Cerebellar cortex (tissue), 1 donor: ENCODE measurements at regions not wholly inside any gene's neighbourhood (a gene's known extent, or its start where the extent isn't known, plus 50 kb on each side); places are given as distances from the start of the nearest gene placed in this dataset.

Experiments
- DNase-seq: peaks from one replicate; pipeline ENCODE4 v3.0.0-alpha.2; 2015; ENCODE audit warnings: low spot score

GRCh38 chr2:216553482-216554240 is 55.0 kb downstream of the RPL37A start:
- peak; percentile 74 for DNase-seq

DNA sequence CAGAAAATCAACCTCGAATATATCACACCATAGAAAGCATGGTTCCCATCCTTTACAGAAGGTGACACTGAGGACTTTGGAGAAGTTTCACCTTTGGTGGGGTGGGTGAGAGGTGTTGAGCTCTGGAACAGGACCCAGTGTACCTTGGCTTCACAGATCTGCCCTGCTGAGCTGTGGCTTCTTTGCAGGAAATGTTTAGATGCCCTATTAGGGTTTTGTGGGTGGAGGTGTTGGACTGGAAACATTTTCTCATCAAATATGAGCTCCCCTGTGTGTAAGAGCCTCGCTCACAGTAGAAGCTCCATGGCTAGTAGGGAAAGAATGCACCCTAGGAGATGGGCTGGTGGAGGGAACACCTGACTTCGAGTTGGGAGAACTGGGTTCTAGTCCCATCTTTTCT is 55.6 kb downstream of the RPL37A start:
- DNase-seq = no peak

DNA sequence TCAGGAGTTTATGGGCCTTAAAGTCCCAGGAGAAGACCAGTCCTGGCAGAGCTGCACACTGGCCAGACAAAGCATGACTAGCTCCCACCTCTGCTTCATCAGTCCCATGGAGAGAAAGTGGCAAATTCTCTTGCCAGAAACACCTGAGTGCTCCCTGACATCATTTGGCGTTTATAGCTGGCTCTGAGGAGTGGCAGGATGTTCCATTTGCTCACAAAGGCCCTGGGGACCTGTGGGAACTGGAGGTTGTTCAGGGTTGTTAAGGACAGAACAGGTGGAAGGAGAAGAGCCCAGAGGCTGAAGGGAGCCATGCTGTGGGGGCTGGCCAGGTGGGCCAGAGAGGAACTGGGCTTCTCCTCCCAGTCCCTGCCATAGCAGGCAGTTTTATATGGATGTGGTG is 56.1 kb downstream of the RPL37A start:
- peak; percentile 48 for DNase-seq

DNA sequence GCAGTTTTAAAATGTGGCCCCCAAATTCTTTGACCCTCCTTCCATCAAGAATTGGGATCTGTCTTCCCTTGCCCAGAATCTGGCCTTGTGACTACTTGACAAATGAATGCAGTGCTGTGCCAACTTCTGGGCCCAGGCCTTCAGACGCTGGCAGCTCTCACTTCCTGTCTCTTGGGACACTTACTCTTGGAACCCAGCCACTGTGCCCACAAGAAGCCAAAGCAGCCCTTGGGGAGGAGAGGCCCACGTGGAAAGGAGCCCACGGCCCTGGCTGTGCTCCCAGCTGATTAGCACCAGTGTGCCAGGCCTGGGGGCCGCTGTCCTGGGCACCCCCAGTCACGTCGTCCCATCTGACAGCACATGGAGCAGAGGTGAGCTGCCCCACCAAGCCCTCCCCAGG is 56.6 kb downstream of the RPL37A start:
- DNase-seq = peak; percentile 51

- no peak for DNase-seq
These were observed 57.6 kb downstream of the RPL37A start for GRCh38 chr2:216556202-216556601.

DNA sequence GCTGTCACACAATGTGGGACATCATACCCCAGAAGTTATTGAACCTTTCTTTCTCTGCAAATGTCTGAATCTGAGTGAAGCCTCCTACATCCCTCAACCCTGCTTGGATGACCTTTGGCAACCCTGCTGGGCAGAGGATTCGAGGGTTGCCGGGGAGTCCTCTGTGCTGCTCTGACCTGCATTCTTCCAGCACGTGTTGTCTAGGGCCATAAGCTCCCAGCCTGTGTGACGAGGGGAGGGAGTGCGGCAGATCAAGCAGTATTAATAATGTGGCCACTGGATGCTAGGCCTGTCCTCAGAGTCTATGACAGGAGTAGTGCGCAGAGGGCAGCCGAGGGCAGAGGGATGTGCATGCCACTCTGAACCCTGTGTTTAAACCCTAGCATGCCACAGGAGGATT is 58.8 kb downstream of the RPL37A start:
- DNase-seq = no peak

GRCh38 chr2:216557820-216558219 is 59.2 kb downstream of the RPL37A start:
- DNase-seq = no peak

DNA sequence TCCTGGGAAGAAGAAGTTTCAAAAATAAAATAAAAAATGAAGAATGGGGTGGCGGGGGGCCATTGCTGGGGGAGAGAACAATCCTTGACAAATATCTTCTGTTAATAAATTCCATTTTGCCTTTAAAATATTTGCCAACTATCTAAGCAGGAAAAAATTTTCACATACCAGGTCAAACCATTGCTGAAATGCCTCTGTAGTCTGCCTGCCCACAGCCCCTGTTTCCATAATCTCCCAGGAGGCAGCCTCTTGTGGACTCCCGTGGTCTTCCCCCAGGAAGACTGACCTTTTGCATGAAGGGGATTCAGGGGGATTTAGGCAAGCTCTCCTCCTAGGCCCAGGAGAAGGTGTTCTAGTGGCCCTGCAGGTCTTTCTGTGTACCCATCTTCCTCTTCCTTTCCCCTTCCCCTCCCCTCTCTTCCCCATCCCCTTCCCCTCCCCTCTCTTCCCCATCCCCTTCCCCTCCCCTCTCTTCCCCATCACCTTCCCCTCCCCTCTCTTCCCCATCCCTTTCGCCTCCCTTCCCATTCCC is 61.0 kb downstream of the RPL37A start:
- DNase-seq = no peak

DNA sequence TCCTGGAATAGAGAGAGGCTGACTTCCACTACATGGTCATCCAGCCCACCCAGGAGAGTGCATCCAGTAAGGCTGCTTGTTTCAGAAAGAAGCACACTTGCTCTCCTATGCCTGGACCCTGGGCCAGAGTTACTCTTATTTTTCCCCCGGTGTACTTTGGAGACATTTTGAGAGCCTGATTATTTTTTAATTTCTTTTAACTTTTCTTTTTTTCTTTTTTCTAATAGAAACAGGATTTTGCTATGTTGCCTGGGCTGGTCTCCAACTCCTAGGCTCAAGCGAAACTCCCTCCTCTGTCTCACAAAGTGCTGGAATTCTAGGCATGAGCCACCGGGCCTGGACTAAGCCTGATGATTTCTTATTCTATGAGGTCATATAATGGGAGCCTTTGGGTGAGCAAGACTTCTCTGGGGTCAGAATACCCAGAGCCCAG is 62.2 kb downstream of the RPL37A start:
- DNase-seq = no peak

DNA sequence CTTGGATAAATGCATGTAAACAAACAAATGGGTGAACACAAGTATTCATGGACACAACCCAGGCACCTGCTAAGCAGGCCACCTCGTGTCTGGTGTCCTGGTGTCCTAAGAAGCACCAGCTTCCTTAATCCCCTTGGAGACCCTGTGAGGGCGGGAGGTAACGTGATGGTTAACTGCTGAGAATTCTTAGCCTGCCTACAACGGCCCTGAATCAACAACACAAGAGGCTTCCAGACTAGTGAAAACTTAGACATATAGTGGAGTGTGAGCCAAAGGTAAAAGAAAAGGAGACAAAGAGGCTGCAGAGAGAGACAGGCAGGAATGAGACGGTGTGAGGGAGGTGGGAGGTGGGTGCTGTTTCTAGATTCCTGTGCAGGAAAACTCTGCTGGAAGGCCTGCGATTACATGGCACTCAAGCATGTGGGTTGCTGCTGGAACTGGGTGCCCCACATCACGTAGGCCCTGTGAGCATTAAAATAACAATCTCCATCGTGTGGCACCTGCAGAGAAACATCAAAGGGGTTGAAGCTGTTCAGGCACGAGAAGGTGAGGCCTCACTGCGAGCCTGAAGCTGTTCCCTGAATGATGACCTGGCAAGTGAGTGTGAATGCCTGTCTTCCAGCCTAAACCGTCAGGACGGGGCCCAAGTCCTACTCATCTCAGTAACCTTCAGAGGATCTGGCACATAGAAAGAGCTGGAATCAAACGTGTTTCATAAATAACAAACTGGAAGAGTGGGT is 64.2 kb downstream of the RPL37A start:
- no peak for DNase-seq

- no peak for DNase-seq
These were observed 65.0 kb downstream of the RPL37A start for GRCh38 chr2:216563646-216564045.

- no peak for DNase-seq
These were observed 66.0 kb downstream of the RPL37A start for GRCh38 chr2:216564611-216565010.

DNA sequence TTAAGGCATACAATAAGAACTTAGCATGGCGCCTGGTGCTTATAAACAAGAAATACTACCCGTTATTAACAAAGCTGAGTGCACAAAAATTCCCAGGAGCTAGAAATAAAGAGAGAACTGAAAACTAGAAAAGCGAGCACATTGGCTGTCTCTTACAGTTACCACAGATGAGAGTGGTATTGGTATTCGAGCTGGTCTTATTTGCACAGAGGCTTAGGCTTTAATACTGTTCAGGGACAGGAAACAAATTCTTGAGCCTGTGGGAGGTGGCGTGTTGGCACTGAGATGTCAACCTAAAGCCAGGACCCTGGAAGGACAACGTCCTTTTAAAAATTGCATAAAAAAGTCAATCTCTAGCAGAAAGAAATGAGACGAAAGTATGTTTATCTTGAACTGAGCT is 67.3 kb upstream of the IGFBP2 start:
- no peak for DNase-seq

DNA sequence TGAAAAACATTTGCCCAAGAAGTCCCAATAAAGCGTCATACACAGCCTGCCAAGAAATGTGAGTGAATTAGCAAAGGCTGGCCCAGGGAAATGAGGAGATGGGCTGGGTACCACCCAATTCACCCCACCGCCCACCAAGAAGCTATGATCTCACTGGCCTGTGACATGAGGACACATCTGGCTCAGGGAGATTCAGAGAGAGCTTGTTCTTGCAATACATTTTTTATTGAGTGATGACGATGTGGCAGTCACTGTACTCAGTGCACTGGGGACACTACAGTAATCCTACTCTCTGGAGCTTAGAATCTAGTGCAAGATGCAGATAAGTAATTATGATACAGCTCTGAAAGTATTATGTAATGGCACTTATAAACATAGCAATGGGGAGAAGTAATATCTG is 64.6 kb upstream of the IGFBP2 start:
- no peak for DNase-seq

DNA sequence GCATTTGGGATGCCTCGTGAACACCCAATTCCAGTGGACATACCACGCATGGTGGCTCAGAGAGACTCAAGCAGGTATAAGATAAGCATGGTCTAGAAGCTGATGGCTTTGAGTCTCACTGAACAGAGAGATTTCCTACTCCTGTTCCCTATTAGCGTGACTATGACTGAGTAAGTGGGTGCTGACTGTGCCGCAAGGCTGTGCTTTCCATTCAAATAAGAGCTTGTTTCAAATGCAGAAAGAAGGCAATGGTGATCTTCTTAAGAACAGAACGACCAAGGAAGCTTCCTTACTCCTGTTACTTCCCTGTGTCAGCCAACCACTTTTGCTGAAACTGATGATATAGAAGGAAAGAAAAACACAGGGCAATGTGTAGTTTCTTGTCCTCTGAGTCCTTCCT is 63.5 kb upstream of the IGFBP2 start:
- DNase-seq = no peak

DNA sequence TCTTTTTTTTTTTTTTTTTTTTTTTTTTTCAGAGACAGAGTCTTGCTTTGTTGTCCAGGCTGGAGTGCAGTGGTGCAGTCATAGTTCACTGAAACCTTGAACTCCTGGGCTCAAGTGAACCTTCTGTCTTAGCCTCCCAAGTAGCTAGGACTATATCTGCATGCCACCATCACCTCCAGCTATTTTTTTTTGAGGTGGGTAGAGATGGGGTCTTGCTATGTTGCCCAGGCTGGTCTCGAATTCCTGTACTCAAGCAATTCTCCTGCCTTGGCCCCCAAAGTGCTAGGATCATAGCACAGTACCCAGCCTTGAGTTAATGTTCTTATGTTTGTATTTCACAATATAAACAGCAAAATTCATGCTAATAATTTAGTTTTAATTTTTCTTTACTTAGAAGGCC is 62.9 kb upstream of the IGFBP2 start:
- no peak for DNase-seq

DNA sequence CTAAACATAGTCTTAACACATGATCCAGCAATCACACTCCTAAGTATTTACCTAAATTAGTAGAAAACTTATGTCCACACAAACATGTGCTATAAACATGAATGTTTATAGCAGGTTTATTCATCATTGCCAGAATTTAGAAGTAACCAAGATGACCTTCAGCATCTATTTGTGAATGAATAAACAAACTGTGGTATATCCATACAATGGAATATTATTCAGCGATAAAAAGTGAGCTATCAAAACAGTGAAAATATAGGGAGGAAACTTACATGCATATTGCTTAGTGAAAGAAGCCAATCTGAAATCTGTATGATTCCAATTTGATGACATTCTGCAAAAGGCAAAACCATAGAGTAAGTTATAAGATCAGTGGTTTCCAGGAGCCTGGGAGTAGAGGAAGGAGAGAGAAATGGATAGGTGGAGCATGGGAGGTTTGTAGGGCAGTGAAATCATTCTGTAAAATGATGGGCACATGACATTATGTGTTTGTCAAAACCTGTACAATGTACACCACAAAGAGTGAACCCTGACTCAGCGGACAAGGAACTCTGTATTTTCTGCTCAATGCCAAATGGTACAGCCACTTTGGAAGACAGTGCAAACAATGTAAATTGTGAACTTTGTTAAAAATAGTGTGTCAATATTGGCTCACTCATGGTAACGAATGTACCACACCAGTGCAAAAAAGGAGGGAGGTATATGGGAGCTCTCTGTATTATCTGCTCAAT is 61.9 kb upstream of the IGFBP2 start:
- DNase-seq = no peak

DNA sequence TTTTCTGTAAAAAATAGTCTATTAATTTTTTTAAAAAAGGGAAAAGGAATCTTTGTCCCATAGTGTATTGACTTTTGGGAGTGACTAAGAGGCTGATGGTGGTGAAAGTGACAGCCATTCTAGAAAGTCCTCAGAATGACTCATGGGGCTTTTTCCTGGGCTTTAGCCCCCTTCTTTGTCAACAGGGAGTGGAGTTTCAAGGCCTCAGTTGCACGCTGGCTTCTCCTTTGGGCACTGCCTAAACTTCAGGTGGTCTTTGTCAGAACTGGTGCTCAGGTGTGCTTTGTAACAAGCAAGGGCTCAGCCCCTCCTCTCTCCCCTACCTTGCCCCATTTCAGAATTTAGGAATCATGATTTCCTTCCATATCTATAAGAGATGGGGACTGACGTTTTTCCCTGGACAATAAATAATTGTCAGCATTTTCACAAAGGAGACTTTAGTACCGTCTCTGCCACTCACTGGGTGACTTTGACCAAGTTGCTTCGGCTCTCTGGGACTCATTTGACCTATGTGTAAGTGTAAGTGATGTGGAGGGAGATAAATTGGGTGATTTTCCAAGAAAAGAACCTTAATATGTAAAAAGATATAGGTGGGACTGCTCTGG is 61.2 kb upstream of the IGFBP2 start:
- no peak for DNase-seq

DNA sequence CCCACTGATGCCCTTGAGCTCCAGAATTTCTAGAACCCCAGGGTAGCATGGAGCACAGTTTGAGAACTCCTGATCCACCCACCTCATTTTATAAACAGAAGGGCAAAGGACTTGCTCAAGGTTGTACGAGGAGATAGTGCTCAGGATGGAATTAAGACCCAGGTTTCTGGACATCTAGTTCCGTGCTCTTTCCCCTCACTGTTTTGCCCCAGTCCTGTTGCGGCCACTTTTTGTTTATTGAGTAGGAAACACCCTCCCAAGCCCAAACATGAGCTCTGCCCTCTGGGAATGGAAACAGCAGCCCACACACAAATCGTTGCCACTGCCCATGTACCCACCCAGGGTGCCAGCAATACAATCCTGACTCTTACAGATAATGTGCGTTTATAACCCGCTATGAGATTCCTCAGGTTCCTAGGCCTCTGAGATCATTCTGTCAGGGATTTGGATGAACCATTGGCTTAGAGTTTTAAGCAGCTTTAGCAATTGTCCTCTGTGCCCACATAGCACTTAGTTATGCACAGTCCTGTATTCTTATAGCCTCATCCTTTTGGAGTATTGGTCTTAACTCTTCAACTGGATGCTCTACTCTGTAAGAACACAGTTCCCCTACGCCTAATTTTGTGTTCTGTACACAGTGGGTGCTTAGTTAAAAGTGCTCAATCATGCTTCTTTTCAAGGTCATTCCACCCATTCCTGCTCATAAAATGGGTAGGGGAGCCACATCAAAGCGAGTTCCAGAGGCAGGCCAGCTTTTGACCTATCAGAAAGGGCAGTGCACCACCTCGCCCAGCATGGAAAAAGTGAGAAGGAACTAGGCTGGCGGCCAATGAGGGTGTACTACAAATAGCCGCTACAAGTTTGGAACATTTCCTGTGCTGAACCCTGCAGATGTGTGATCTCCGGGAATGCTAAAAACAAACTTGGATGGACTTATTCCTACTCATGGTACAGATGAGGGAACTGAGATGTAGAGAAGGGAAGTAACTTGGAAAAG is 60.3 kb upstream of the IGFBP2 start:
- DNase-seq = no peak

DNA sequence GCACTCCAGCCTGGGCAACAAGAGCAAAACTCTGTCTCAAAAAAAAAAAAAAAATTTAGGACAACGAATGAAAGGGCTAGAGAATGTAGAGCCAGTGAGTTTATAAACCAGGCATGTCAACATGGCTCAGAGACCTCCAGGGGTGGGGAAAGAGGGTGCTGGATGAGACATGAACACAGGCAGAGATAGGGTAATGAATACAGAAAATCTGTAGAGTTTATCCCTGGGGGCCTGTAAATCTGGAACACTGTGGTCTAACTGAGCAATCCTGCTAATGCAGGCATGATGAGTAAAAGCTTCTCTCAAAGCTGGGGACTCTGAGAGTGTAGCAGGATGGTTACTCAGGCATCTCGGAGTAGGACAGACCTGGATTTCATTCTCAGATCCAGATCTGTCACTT is 59.2 kb upstream of the IGFBP2 start:
- no peak for DNase-seq

DNA sequence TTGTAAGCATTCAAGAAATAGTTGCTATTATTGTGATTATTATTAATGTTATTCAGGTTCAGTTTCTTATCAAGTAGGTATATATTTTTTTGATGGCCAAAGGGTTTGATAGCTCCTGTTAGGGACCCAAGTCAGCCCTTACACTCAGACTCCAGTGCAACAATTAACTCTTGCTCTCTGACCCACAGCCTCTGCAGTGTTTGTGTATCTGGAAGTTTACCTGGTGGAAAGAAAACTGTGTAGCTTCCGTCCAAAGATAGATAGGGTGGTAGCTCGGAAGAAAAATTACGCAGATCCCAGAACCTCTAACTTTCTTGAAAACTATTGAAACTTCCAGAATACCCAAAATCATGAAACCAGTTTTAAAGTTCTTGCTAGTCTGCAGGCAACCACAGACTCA is 58.6 kb upstream of the IGFBP2 start:
- no peak for DNase-seq
